B cell (primary cell): ENCODE measurements at regions not wholly inside any gene's neighbourhood (a gene's known extent, or its start where the extent isn't known, plus 50 kb on each side); places are given as distances from the start of the nearest gene placed in this dataset.

Source experiments
- ATAC-seq: fragments of 200-7000 bp; cut with Tn5 transposase; one replicate; pipeline ENCODE4 v1.10.0; 2021; ENCODE audit warnings: low read depth, mild to moderate bottlenecking, moderate number of reproducible peaks, moderate library complexity
- CTCF ChIA-PET: fragments of 350-600 bp; sonication (Branson Sonifier 250); formaldehyde crosslinking; loops from one replicate; lab custom pipeline; 2021; ENCODE audit warnings: antibody characterized with exemption, inconsistent platforms; lab: Charles Lee
- POLR2A ChIA-PET: fragments of 350-600 bp; sonication (Branson Sonifier 250); formaldehyde crosslinking; loops from one replicate; lab custom pipeline; 2021; ENCODE audit warnings: antibody characterized with exemption; lab: Charles Lee
- DNase-seq: peaks from one replicate; pipeline ENCODE4 v3.0.0; 2013
- H2AFZ ChIP-seq: 2 replicates; pipeline ENCODE4 v1.6.1; 2012; ENCODE audit warnings: mild to moderate bottlenecking, low read depth, low read length; ENCODE audit not compliant: insufficient read depth, poor library complexity, severe bottlenecking
- H3K27ac ChIP-seq, 2 donors: 1 replicate in 1 of 2; 2 replicates in 1 of 2; pipeline ENCODE4 v1.5.1; 2012 to 2013; ENCODE audit warnings: low read length in 2 of 2, mild to moderate bottlenecking in 2 of 2, moderate library complexity in 1 of 2
- H3K27me3 ChIP-seq, 4 experiments: fragments of 200-600 bp in 1 of 4; sonication (generic) in 1 of 4; replicated peaks in 1 of 4; 1 replicate in 2 of 4; 2 replicates in 2 of 4; pipeline versions ENCODE4 v1.6.1 to v1.7.0; 2013 to 2016; ENCODE audit warnings: low read length in 3 of 4, mild to moderate bottlenecking in 2 of 4, mixed read lengths in 1 of 4, moderate library complexity in 1 of 4; ENCODE audit not compliant: insufficient read depth in 4 of 4, control insufficient read depth in 3 of 4; ENCODE audit errors: control extremely low read depth in 1 of 4
- H3K36me3 ChIP-seq, 2 experiments: replicated peaks in 1 of 2; 1 replicate in 1 of 2; 2 replicates in 1 of 2; pipeline versions ENCODE4 v1.6.1 to v1.7.1; 2013; ENCODE audit warnings: low read length in 1 of 2; ENCODE audit not compliant: insufficient read depth in 2 of 2, control insufficient read depth in 1 of 2; ENCODE audit errors: control extremely low read depth in 1 of 2, extremely low read depth in 1 of 2
- H3K4me1 ChIP-seq, 2 donors: fragments of 200-600 bp in 1 of 2; sonication (generic) in 1 of 2; 1 replicate in 1 of 2; 2 replicates in 1 of 2; pipeline versions ENCODE4 v1.5.1 to v1.6.1; 2013 to 2017; ENCODE audit warnings: low read length in 2 of 2; ENCODE audit not compliant: control insufficient read depth in 2 of 2, insufficient read depth in 2 of 2
- H3K4me2 ChIP-seq: replicated peaks from 2 replicates; pipeline ENCODE3; 2012; ENCODE audit warnings: mild to moderate bottlenecking, low read depth, low read length; ENCODE audit not compliant: poor library complexity, severe bottlenecking
- H3K4me3 ChIP-seq, 5 experiments: fragments of 200-600 bp in 1 of 5; sonication (generic) in 1 of 5; 1 replicate in 3 of 5; 2 replicates in 2 of 5; pipeline versions ENCODE4 v1.5.1 to v1.7.0; 2011 to 2016; ENCODE audit warnings: low read length in 4 of 5, mild to moderate bottlenecking in 4 of 5, low read depth in 2 of 5, control low read depth in 1 of 5, moderate library complexity in 1 of 5; ENCODE audit not compliant: insufficient read depth in 1 of 5; ENCODE audit errors: control extremely low read depth in 1 of 5, extremely low read depth in 1 of 5
- H3K79me2 ChIP-seq: fragments of 200-600 bp; sonication (generic); one replicate; pipeline ENCODE4 v1.6.0; 2016; ENCODE audit warnings: low read length; ENCODE audit not compliant: control insufficient read depth, insufficient read depth
- H3K9ac ChIP-seq: fragments of 200-600 bp; sonication (generic); 2 replicates; pipeline ENCODE4 v1.6.1; 2017; ENCODE audit warnings: mild to moderate bottlenecking, low read length, moderate library complexity
- H3K9me3 ChIP-seq, 3 donors: one replicate each; pipeline versions ENCODE4 v1.6.1 to v1.7.1; 2013; ENCODE audit warnings: low read length in 2 of 3; ENCODE audit not compliant: control insufficient read depth in 2 of 3, insufficient read depth in 1 of 3; ENCODE audit errors: control extremely low read depth in 1 of 3
- H4K20me1 ChIP-seq: 2 replicates; pipeline ENCODE4 v1.6.0; 2012; ENCODE audit warnings: mild to moderate bottlenecking, low read length; ENCODE audit not compliant: insufficient read depth, control insufficient read depth, poor library complexity, severe bottlenecking
- H3K27ac Mint-ChIP-seq: one replicate; pipeline ENCODE4 v1.8.0; 2021; ENCODE audit warnings: mixed read lengths
- H3K27me3 Mint-ChIP-seq: one replicate; pipeline ENCODE4 v1.8.0; 2021; ENCODE audit warnings: mixed read lengths
- H3K4me1 Mint-ChIP-seq: one replicate; pipeline ENCODE4 v1.8.0; 2021; ENCODE audit warnings: mixed read lengths
- H3K4me3 Mint-ChIP-seq: one replicate; pipeline ENCODE4 v1.8.0; 2021; ENCODE audit warnings: mixed read lengths
- H3K9me3 Mint-ChIP-seq: one replicate; pipeline ENCODE4 v1.8.0; 2022; ENCODE audit warnings: mixed read lengths; ENCODE audit not compliant: insufficient read depth
- CTCF ChIP-seq: fragments of 200-600 bp; IDR thresholded peaks from one replicate; pipeline ENCODE4 v1.8.0; 2022; ENCODE audit warnings: antibody characterized with exemption, mild to moderate bottlenecking
- EZH2 ChIP-seq: IDR thresholded peaks from 2 replicates; pipeline ENCODE4 v1.6.1; 2012; ENCODE audit warnings: borderline replicate concordance, low read depth, mild to moderate bottlenecking, moderate library complexity, low read length; ENCODE audit not compliant: insufficient read depth, poor library complexity, severe bottlenecking
- WGBS: methylation state at CpG from one replicate; pipeline ENCODE4 v1.1.5; 2013; ENCODE audit warnings: missing lambda C conversion rate; ENCODE audit not compliant: insufficient coverage; 5-methylcytosine and 5-hydroxymethylcytosine counted together
- intact Hi-C: fragments of 100-400 bp; cut with micrococcal nuclease; formaldehyde crosslinking; loops from one replicate; pipeline ENCODE4 v1.10.0; 2022

DNA sequence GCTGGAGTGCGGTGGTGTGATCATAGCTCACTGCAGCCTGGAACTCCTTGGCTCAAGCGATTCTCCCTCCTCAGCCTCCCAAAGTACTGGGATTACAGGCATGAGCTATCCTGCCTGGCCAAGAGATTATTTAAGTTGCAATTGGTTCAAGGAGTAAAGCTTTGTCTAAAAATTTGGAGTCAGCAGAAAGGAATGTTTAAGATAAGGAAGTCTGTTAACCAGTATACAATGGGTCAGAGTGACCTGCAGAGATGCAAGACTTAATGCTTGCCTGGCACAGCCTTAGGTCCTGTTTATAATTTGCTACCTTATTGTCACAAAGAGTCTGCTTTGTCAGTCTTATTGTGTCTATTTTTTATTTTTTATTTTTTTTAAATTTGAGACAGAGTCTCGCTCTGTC is 826.2 kb downstream of the NLGN4X start:
- no peak for ATAC-seq
- H3K9me3 ChIP-seq = no peaks in the 10 kb centered on the region
- Mint-ChIP-seq H3K9me3 (no peaks in the 10 kb centered on the region), H3K4me3 (no peak overlapping the region), H3K27me3 (no peaks in the 10 kb centered on the region), H3K4me1 (no peaks in the 10 kb centered on the region), H3K27ac (no peak overlapping the region)
- H3K79me2 ChIP-seq = no peaks in the 10 kb centered on the region
- ChIA-PET POLR2A (no interaction called here), CTCF (no interaction called here)
- H3K27me3 ChIP-seq = no peaks in the 10 kb centered on the region
- no peak overlapping the region for H3K4me2 ChIP-seq
- no peaks in the 10 kb centered on the region for H3K4me1 ChIP-seq
- H3K9ac ChIP-seq = no peak overlapping the region
- H4K20me1 ChIP-seq = no peaks in the 10 kb centered on the region
- intact Hi-C loops = no loop called here
- no peaks in the 10 kb centered on the region for H3K36me3 ChIP-seq
- no CpG with 5 or more reads among the region's 3 CpGs for WGBS
- TF ChIP-seq CTCF (no peak), EZH2 (no peak)
- no peak overlapping the region for H3K27ac ChIP-seq
- no peak for DNase-seq
- H3K4me3 ChIP-seq = no peak overlapping the region
- no peak overlapping the region for H2AFZ ChIP-seq

- no peaks in the 10 kb centered on the region for H4K20me1 ChIP-seq
- no peak overlapping the region for H2AFZ ChIP-seq
- no peak overlapping the region for H3K4me3 ChIP-seq
- ATAC-seq = no peak
- H3K36me3 ChIP-seq = no peaks in the 10 kb centered on the region
- H3K9me3 Mint-ChIP-seq = no peaks in the 10 kb centered on the region
- no peak for TF ChIP-seq CTCF
- TF ChIP-seq EZH2 = no peak
- intact Hi-C loops = no loop called here
- H3K4me1 Mint-ChIP-seq = no peaks in the 10 kb centered on the region
- no peak overlapping the region for H3K9ac ChIP-seq
- no CpG with 5 or more reads among the region's 8 CpGs for WGBS
- ChIA-PET CTCF (no interaction called here), POLR2A (no interaction called here)
- no peak overlapping the region for H3K27ac ChIP-seq
- H3K27me3 ChIP-seq = no peaks in the 10 kb centered on the region
- no peak overlapping the region for H3K27ac Mint-ChIP-seq
- H3K27me3 Mint-ChIP-seq = no peaks in the 10 kb centered on the region
- H3K4me3 Mint-ChIP-seq = no peak overlapping the region
- no peak for DNase-seq
- no peaks in the 10 kb centered on the region for H3K9me3 ChIP-seq
- H3K4me2 ChIP-seq = no peak overlapping the region
- H3K4me1 ChIP-seq = no peaks in the 10 kb centered on the region
- H3K79me2 ChIP-seq = no peaks in the 10 kb centered on the region
These were observed 829.3 kb downstream of the NLGN4X start for GRCh38 chrX:5399403-5399802.
